ENCODE measurements at regions not wholly inside any gene's neighbourhood (a gene's known extent, or its start where the extent isn't known, plus 50 kb on each side); places are given as distances from the start of the nearest gene placed in this dataset.

GRCh38 chr10:63003816-63004453 is 129.2 kb upstream of the NRBF2 start:
- Mint-ChIP-seq H3K27me3 (peaks cover 8% of the 10 kb centered on the region), H3K9me3 (no peaks in the 10 kb centered on the region), H3K36me3 (no peaks in the 10 kb centered on the region), H3K4me1 (ENCODE audit: unreplicated experiment) (no peaks in the 10 kb centered on the region), H3K27ac (no peak overlapping the region), H3K4me3 (no peak overlapping the region)
- peak; percentile 64 for TF ChIP-seq CTCF (conservative IDR thresholded peaks at IDR 0.05)
- DNase-seq (ENCODE audit: extremely low spot score, unreplicated experiment): no peak

GRCh38 chr10:62996925-62997324 is 136.2 kb upstream of the NRBF2 start:
- Mint-ChIP-seq H3K36me3 (no peaks in the 10 kb centered on the region), H3K27ac (no peak overlapping the region), H3K27me3 (peaks cover 14% of the 10 kb centered on the region), H3K4me3 (no peak overlapping the region), H3K9me3 (no peaks in the 10 kb centered on the region), H3K4me1 (ENCODE audit: unreplicated experiment) (peaks cover 9% of the 10 kb centered on the region)
- no peak for DNase-seq (ENCODE audit: extremely low spot score, unreplicated experiment)
- TF ChIP-seq CTCF (conservative IDR thresholded peaks at IDR 0.05): no peak

- no peak for DNase-seq (ENCODE audit: extremely low spot score, unreplicated experiment)
- Mint-ChIP-seq H3K36me3 (no peaks in the 10 kb centered on the region), H3K27ac (no peak overlapping the region), H3K27me3 (peaks cover 14% of the 10 kb centered on the region), H3K9me3 (no peaks in the 10 kb centered on the region), H3K4me1 (ENCODE audit: unreplicated experiment) (peaks cover 9% of the 10 kb centered on the region), H3K4me3 (no peak overlapping the region)
- TF ChIP-seq CTCF (conservative IDR thresholded peaks at IDR 0.05): no peak
Observed at GRCh38 chr10:62996516-62996915, 136.6 kb upstream of the NRBF2 start.

- Mint-ChIP-seq H3K4me1 (ENCODE audit: unreplicated experiment) (peaks cover 9% of the 10 kb centered on the region), H3K27me3 (peaks cover 11% of the 10 kb centered on the region), H3K4me3 (no peak overlapping the region), H3K36me3 (no peaks in the 10 kb centered on the region), H3K9me3 (no peaks in the 10 kb centered on the region), H3K27ac (no peak overlapping the region)
- TF ChIP-seq CTCF (conservative IDR thresholded peaks at IDR 0.05): no peak
- DNase-seq (ENCODE audit: extremely low spot score, unreplicated experiment): no peak
Observed at GRCh38 chr10:62993121-62993520, 140.0 kb upstream of the NRBF2 start.

GRCh38 chr10:62992145-62992721 is 140.9 kb upstream of the NRBF2 start:
- Mint-ChIP-seq H3K4me1 (ENCODE audit: unreplicated experiment) (peaks cover 9% of the 10 kb centered on the region), H3K9me3 (no peaks in the 10 kb centered on the region), H3K36me3 (no peaks in the 10 kb centered on the region), H3K27me3 (peaks cover 7% of the 10 kb centered on the region), H3K4me3 (no peak overlapping the region), H3K27ac (no peak overlapping the region)
- no peak for TF ChIP-seq CTCF (conservative IDR thresholded peaks at IDR 0.05)
- no peak for DNase-seq (ENCODE audit: extremely low spot score, unreplicated experiment)

Measured in type B pancreatic cell (in vitro differentiated cells).